ENCODE measurements at regions not wholly inside any gene's neighbourhood (a gene's known extent, or its start where the extent isn't known, plus 50 kb on each side); places are given as distances from the start of the nearest gene placed in this dataset.

DNA sequence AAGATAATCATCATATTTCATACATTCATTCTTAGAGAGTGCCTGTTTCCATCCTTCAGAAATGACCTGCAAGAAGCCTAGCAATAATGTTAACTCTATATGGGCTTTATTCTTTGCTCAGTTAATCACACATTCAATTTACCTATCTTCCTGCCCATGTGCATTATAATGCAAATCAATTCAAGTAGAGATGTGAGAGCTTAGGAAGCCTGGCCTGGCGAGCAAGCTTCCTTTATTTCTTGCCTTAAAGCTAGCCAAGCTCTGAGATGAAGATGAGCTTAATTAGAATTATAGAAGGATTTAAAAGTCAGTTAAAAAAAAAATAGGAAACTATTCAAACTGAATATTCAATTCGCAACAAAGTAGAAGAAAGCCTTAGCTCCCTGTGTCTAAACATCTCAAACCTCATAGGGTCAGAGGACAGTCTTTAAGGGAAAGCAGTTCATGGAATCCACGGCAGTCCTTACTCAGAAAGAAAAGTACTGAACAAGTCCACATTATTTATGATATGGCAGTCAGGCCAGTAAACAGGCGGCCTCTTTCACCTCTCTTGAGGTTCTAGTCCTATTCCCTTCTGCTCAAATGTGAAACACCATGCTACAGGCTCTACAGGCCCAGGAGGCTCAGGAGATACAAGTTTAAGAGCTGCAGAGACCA is 214.1 kb downstream of the TFEC start:
- Histone ChIP-seq H3K79me1 (ENCODE audit: low read length) (no peaks in the 10 kb centered on the region), H3K23ac (ENCODE audit: low read length) (no peak overlapping the region), H3K4me1 (ENCODE audit: control insufficient read depth, low read depth, low read length) (no peaks in the 10 kb centered on the region), H3K27me3 (ENCODE audit: insufficient read depth, low read length, poor library complexity) (no peaks in the 10 kb centered on the region), H2BK15ac (replicated peaks; ENCODE audit: low read depth) (no peak overlapping the region), H3K79me2 (ENCODE audit: control insufficient read depth, insufficient read depth, low read length) (no peaks in the 10 kb centered on the region), H4K8ac (ENCODE audit: low read depth, low read length) (no peak overlapping the region), H3K4me3 (ENCODE audit: low read length) (no peak overlapping the region), H3K18ac (ENCODE audit: low read length) (peak overlapping the region; percentile 60), H3K4ac (ENCODE audit: low read depth, low read length) (no peak overlapping the region), H3K56ac (ENCODE audit: low read length) (peak overlapping the region; percentile 10), H3K9ac (ENCODE audit: low read length) (no peak overlapping the region), H2AK5ac (ENCODE audit: low read length) (no peak overlapping the region), H3K36me3 (ENCODE audit: control insufficient read depth, insufficient read depth, low read length) (no peaks in the 10 kb centered on the region), H2BK5ac (ENCODE audit: low read length) (no peak overlapping the region), H2BK120ac (ENCODE audit: low read depth, low read length) (no peak overlapping the region), H3K4me2 (ENCODE audit: low read length) (no peak overlapping the region), H4K5ac (ENCODE audit: low read length) (no peak overlapping the region), H3K27ac (ENCODE audit: low read depth, low read length) (no peak overlapping the region)
- no peak for DNase-seq
- no CpG with 5 or more reads among the region's 4 CpGs for WGBS (ENCODE audit: extremely low coverage, insufficient coverage, low lambda C conversion rate)

DNA sequence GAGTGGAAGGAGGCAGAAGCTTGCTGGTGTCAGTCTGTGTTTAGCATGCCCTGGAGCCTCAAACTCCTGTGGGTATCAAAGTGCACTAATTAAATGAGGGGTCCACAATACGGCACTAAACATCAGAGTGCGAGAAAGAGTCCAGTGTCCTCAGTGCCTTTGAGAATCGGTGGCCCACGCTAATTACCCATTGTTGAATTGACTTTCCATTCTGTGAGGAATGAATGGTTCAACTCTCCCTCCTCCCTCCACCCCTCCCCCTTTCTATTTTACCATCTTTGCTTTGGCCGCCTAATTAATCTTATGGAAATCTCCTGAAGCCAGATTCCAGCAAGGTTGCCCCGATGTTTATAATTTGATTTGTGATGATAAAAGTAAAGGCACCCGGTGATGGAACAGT is 217.8 kb downstream of the TFEC start:
- Histone ChIP-seq H3K18ac (ENCODE audit: low read length) (no peak overlapping the region), H3K56ac (ENCODE audit: low read length) (no peak overlapping the region), H3K4me1 (ENCODE audit: control insufficient read depth, low read depth, low read length) (no peaks in the 10 kb centered on the region), H2BK15ac (replicated peaks; ENCODE audit: low read depth) (no peak overlapping the region), H2BK120ac (ENCODE audit: low read depth, low read length) (no peak overlapping the region), H3K79me2 (ENCODE audit: control insufficient read depth, insufficient read depth, low read length) (no peaks in the 10 kb centered on the region), H2BK5ac (ENCODE audit: low read length) (no peak overlapping the region), H2AK5ac (ENCODE audit: low read length) (no peak overlapping the region), H4K8ac (ENCODE audit: low read depth, low read length) (no peak overlapping the region), H3K79me1 (ENCODE audit: low read length) (no peaks in the 10 kb centered on the region), H3K27ac (ENCODE audit: low read depth, low read length) (no peak overlapping the region), H3K4ac (ENCODE audit: low read depth, low read length) (no peak overlapping the region), H4K5ac (ENCODE audit: low read length) (no peak overlapping the region), H3K9ac (ENCODE audit: low read length) (no peak overlapping the region), H3K4me3 (ENCODE audit: low read length) (no peak overlapping the region), H3K36me3 (ENCODE audit: control insufficient read depth, insufficient read depth, low read length) (no peaks in the 10 kb centered on the region), H3K27me3 (ENCODE audit: insufficient read depth, low read length, poor library complexity) (no peaks in the 10 kb centered on the region), H3K23ac (ENCODE audit: low read length) (no peak overlapping the region), H3K4me2 (ENCODE audit: low read length) (no peak overlapping the region)
- WGBS (ENCODE audit: extremely low coverage, insufficient coverage, low lambda C conversion rate), result no CpG with 5 or more reads among the region's 7 CpGs
- DNase-seq, result no peak

- no peak overlapping the region for H3K56ac ChIP-seq (ENCODE audit: low read length)
- no peaks in the 10 kb centered on the region for H3K79me2 ChIP-seq (ENCODE audit: control insufficient read depth, insufficient read depth, low read length)
- no CpG with 5 or more reads among the region's 8 CpGs for WGBS (ENCODE audit: extremely low coverage, insufficient coverage, low lambda C conversion rate)
- no peak overlapping the region for H2AK5ac ChIP-seq (ENCODE audit: low read length)
- no peak overlapping the region for H4K5ac ChIP-seq (ENCODE audit: low read length)
- no peak overlapping the region for H2BK15ac ChIP-seq (replicated peaks; ENCODE audit: low read depth)
- no peaks in the 10 kb centered on the region for H3K36me3 ChIP-seq (ENCODE audit: control insufficient read depth, insufficient read depth, low read length)
- no peak overlapping the region for H3K18ac ChIP-seq (ENCODE audit: low read length)
- no peak for DNase-seq
- no peak overlapping the region for H3K4me2 ChIP-seq (ENCODE audit: low read length)
- no peak overlapping the region for H2BK120ac ChIP-seq (ENCODE audit: low read depth, low read length)
- no peak overlapping the region for H3K23ac ChIP-seq (ENCODE audit: low read length)
- H3K4me1 ChIP-seq (ENCODE audit: control insufficient read depth, low read depth, low read length), result no peaks in the 10 kb centered on the region
- H4K8ac ChIP-seq (ENCODE audit: low read depth, low read length), result no peak overlapping the region
- no peaks in the 10 kb centered on the region for H3K27me3 ChIP-seq (ENCODE audit: insufficient read depth, low read length, poor library complexity)
- no peak overlapping the region for H3K9ac ChIP-seq (ENCODE audit: low read length)
- no peak overlapping the region for H3K27ac ChIP-seq (ENCODE audit: low read depth, low read length)
- no peaks in the 10 kb centered on the region for H3K79me1 ChIP-seq (ENCODE audit: low read length)
- no peak overlapping the region for H2BK5ac ChIP-seq (ENCODE audit: low read length)
- H3K4me3 ChIP-seq (ENCODE audit: low read length), result no peak overlapping the region
- H3K4ac ChIP-seq (ENCODE audit: low read depth, low read length), result no peak overlapping the region
Measured at GRCh38 chr7:115805458-115805857, 225.1 kb downstream of the TFEC start.

- H3K9ac ChIP-seq (ENCODE audit: low read length), result no peak overlapping the region
- H2BK120ac ChIP-seq (ENCODE audit: low read depth, low read length), result no peak overlapping the region
- no peak overlapping the region for H4K8ac ChIP-seq (ENCODE audit: low read depth, low read length)
- no peaks in the 10 kb centered on the region for H3K27me3 ChIP-seq (ENCODE audit: insufficient read depth, low read length, poor library complexity)
- DNase-seq, result no peak
- H3K4me2 ChIP-seq (ENCODE audit: low read length), result no peak overlapping the region
- H4K5ac ChIP-seq (ENCODE audit: low read length), result no peak overlapping the region
- no peak overlapping the region for H3K27ac ChIP-seq (ENCODE audit: low read depth, low read length)
- no peaks in the 10 kb centered on the region for H3K79me2 ChIP-seq (ENCODE audit: control insufficient read depth, insufficient read depth, low read length)
- no peak overlapping the region for H2BK5ac ChIP-seq (ENCODE audit: low read length)
- H3K79me1 ChIP-seq (ENCODE audit: low read length), result no peaks in the 10 kb centered on the region
- no peak overlapping the region for H3K4me3 ChIP-seq (ENCODE audit: low read length)
- H3K56ac ChIP-seq (ENCODE audit: low read length), result no peak overlapping the region
- H3K23ac ChIP-seq (ENCODE audit: low read length), result no peak overlapping the region
- H3K4me1 ChIP-seq (ENCODE audit: control insufficient read depth, low read depth, low read length), result no peaks in the 10 kb centered on the region
- no peak overlapping the region for H3K4ac ChIP-seq (ENCODE audit: low read depth, low read length)
- H3K36me3 ChIP-seq (ENCODE audit: control insufficient read depth, insufficient read depth, low read length), result no peaks in the 10 kb centered on the region
- H3K18ac ChIP-seq (ENCODE audit: low read length), result no peak overlapping the region
- H2BK15ac ChIP-seq (replicated peaks; ENCODE audit: low read depth), result no peak overlapping the region
- no peak overlapping the region for H2AK5ac ChIP-seq (ENCODE audit: low read length)
Measured at GRCh38 chr7:115802415-115802814, 228.1 kb downstream of the TFEC start.

GRCh38 chr7:115799430-115799829 is 231.1 kb downstream of the TFEC start:
- WGBS (ENCODE audit: extremely low coverage, insufficient coverage, low lambda C conversion rate), result no CpG with 5 or more reads among the region's 2 CpGs
- H2BK120ac ChIP-seq (ENCODE audit: low read depth, low read length), result no peak overlapping the region
- no peak overlapping the region for H2AK5ac ChIP-seq (ENCODE audit: low read length)

More at GRCh38 chr7:115799430-115799829, 231.1 kb downstream of the TFEC start:
- Histone ChIP-seq H3K27ac (ENCODE audit: low read depth, low read length) (no peak overlapping the region), H3K4ac (ENCODE audit: low read depth, low read length) (no peak overlapping the region), H2BK5ac (ENCODE audit: low read length) (no peak overlapping the region), H4K5ac (ENCODE audit: low read length) (no peak overlapping the region), H2BK15ac (replicated peaks; ENCODE audit: low read depth) (no peak overlapping the region), H3K23ac (ENCODE audit: low read length) (no peak overlapping the region), H3K27me3 (ENCODE audit: insufficient read depth, low read length, poor library complexity) (no peaks in the 10 kb centered on the region), H3K56ac (ENCODE audit: low read length) (no peak overlapping the region), H3K79me2 (ENCODE audit: control insufficient read depth, insufficient read depth, low read length) (no peaks in the 10 kb centered on the region), H3K4me3 (ENCODE audit: low read length) (no peak overlapping the region), H3K79me1 (ENCODE audit: low read length) (no peaks in the 10 kb centered on the region), H3K4me1 (ENCODE audit: control insufficient read depth, low read depth, low read length) (no peaks in the 10 kb centered on the region), H4K8ac (ENCODE audit: low read depth, low read length) (no peak overlapping the region), H3K9ac (ENCODE audit: low read length) (no peak overlapping the region), H3K36me3 (ENCODE audit: control insufficient read depth, insufficient read depth, low read length) (no peaks in the 10 kb centered on the region), H3K18ac (ENCODE audit: low read length) (no peak overlapping the region), H3K4me2 (ENCODE audit: low read length) (no peak overlapping the region)
- DNase-seq, result no peak

Data from mesendoderm (in vitro differentiated cells).